A673 (cell line): ENCODE measurements at regions not wholly inside any gene's neighbourhood (a gene's known extent, or its start where the extent isn't known, plus 50 kb on each side); places are given as distances from the start of the nearest gene placed in this dataset.

Source experiments
- BruUV-seq: library from RNA; stranded (reverse); fragments of 400-500 nt; replicated peaks from 2 replicates; lab custom pipeline; 2021; lab: Mats Ljungman, UMichigan
- CTCF ChIA-PET: fragments of 300-600 bp; sonication (Branson Sonifier 250); formaldehyde crosslinking; loops from one replicate; lab custom pipeline; 2022; ENCODE audit warnings: antibody characterized with exemption; lab: Charles Lee
- POLR2A ChIA-PET: fragments of 300-600 bp; sonication (Branson Sonifier 250); formaldehyde crosslinking; loops from one replicate; lab custom pipeline; 2022; ENCODE audit warnings: antibody characterized with exemption; ENCODE audit not compliant: low non-redundant PET; lab: Charles Lee
- DNase-seq: peaks from one replicate; pipeline ENCODE4 v3.0.0-alpha.2; 2015; ENCODE audit warnings: low spot score
- H3K27ac ChIP-seq: fragments of 200-600 bp; sonication (generic); 2 replicates; pipeline ENCODE4 v1.5.1; 2016; ENCODE audit warnings: mixed run types, low read depth, mild to moderate bottlenecking, mixed read lengths, antibody characterized with exemption, low read length; ENCODE audit not compliant: poor library complexity, severe bottlenecking
- H3K27me3 ChIP-seq: fragments of 200-600 bp; sonication (generic); replicated peaks from 2 replicates; pipeline ENCODE4 v1.6.1; 2017; ENCODE audit warnings: mixed run types, low read depth, mild to moderate bottlenecking, mixed read lengths, antibody characterized with exemption, low read length; ENCODE audit not compliant: insufficient read depth, poor library complexity
- H3K36me3 ChIP-seq: fragments of 200-600 bp; sonication (generic); 2 replicates; pipeline ENCODE4 v1.6.1; 2016; ENCODE audit warnings: mixed run types, mild to moderate bottlenecking, mixed read lengths, antibody characterized with exemption, low read length; ENCODE audit not compliant: insufficient read depth, poor library complexity, severe bottlenecking
- H3K4me1 ChIP-seq: fragments of 200-600 bp; sonication (generic); 2 replicates; pipeline ENCODE4 v1.6.1; 2017; ENCODE audit warnings: mixed run types, mild to moderate bottlenecking, mixed read lengths, antibody characterized with exemption, low read length; ENCODE audit not compliant: insufficient read depth, poor library complexity, severe bottlenecking
- H3K4me3 ChIP-seq: fragments of 200-600 bp; sonication (generic); 2 replicates; pipeline ENCODE4 v1.5.1; 2016; ENCODE audit warnings: low read depth, mixed run types, mild to moderate bottlenecking, mixed read lengths, low read length; ENCODE audit not compliant: poor library complexity, severe bottlenecking
- H3K9me3 ChIP-seq: fragments of 200-600 bp; sonication (generic); 2 replicates; pipeline ENCODE4 v1.6.1; 2016; ENCODE audit warnings: mixed run types, low read depth, mild to moderate bottlenecking, mixed read lengths, antibody characterized with exemption, low read length; ENCODE audit not compliant: poor library complexity, severe bottlenecking
- EZH2 ChIP-seq: fragments of 200-600 bp; sonication (generic); IDR thresholded peaks from 2 replicates; pipeline ENCODE4 v1.6.1; 2017; ENCODE audit warnings: borderline replicate concordance, low read depth, mild to moderate bottlenecking, mixed read lengths, antibody characterized with exemption, low read length; ENCODE audit not compliant: poor library complexity, severe bottlenecking
- intact Hi-C: fragments of 100-400 bp; cut with micrococcal nuclease; formaldehyde crosslinking; loops from one replicate; pipeline ENCODE4 v1.10.0; 2022; ENCODE audit not compliant: unreplicated experiment
- TF ChIP-seq, protein P1 (sequence below): fragments of 300-800, 200-600 bp; sonication (generic); conservative IDR thresholded peaks from 2 replicates; pipeline ENCODE4 v1.5.1; 2017; ENCODE audit warnings: low read depth, mild to moderate bottlenecking, antibody characterized with exemption, low read length, moderate library complexity, mixed read lengths

- no peaks in the 10 kb centered on the region for H3K4me1 ChIP-seq
- intact Hi-C loops = no loop called here
Observed at GRCh38 chr14:99004112-99004511, 267.9 kb downstream of the BCL11B start.

GRCh38 chr14:99006276-99006675 lies 265.7 kb downstream of the BCL11B start:
- Histone ChIP-seq H3K36me3 (no peaks in the 10 kb centered on the region), H3K27ac (no peak overlapping the region), H3K9me3 (no peaks in the 10 kb centered on the region), H3K4me3 (no peak overlapping the region), H3K27me3 (no peaks in the 10 kb centered on the region), H3K4me1 (no peaks in the 10 kb centered on the region)
- intact Hi-C loops = no loop called here
- ChIA-PET POLR2A (no interaction called here), CTCF (no interaction called here)
- BruUV-seq = no TSS peak
- TF ChIP-seq EZH2 = no peak
- TF ChIP-seq, protein P1, sequence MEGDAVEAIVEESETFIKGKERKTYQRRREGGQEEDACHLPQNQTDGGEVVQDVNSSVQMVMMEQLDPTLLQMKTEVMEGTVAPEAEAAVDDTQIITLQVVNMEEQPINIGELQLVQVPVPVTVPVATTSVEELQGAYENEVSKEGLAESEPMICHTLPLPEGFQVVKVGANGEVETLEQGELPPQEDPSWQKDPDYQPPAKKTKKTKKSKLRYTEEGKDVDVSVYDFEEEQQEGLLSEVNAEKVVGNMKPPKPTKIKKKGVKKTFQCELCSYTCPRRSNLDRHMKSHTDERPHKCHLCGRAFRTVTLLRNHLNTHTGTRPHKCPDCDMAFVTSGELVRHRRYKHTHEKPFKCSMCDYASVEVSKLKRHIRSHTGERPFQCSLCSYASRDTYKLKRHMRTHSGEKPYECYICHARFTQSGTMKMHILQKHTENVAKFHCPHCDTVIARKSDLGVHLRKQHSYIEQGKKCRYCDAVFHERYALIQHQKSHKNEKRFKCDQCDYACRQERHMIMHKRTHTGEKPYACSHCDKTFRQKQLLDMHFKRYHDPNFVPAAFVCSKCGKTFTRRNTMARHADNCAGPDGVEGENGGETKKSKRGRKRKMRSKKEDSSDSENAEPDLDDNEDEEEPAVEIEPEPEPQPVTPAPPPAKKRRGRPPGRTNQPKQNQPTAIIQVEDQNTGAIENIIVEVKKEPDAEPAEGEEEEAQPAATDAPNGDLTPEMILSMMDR = no peak
- no peak for DNase-seq

More at GRCh38 chr14:99004112-99004511, 267.9 kb downstream of the BCL11B start:
- H3K27me3 ChIP-seq = no peaks in the 10 kb centered on the region
- H3K27ac ChIP-seq = no peak overlapping the region
- no peak for DNase-seq
- CTCF ChIA-PET = no interaction called here
- H3K36me3 ChIP-seq = no peaks in the 10 kb centered on the region
- TF ChIP-seq, protein P1 = no peak
- TF ChIP-seq EZH2 = no peak
- BruUV-seq = no TSS peak
- no peak overlapping the region for H3K4me3 ChIP-seq
- no peaks in the 10 kb centered on the region for H3K9me3 ChIP-seq
- POLR2A ChIA-PET = no interaction called here

DNA sequence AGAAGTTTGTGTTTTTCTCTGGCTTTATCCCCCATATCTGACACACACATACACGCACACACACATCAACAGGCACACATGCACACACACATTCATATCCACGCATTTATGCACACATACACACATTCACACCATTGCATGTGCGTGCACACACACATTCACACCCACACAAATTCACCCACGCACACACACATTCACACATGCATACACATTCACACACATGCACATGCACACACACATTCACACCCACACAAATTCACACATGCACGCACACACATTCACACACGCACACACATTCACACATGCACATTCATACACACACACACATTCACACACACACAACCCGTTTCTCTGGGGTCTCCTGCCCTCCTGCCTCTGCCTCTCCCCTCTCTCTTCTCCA lies 264.2 kb downstream of the BCL11B start:
- Histone ChIP-seq H3K4me3 (no peak overlapping the region), H3K9me3 (no peaks in the 10 kb centered on the region), H3K27ac (no peak overlapping the region), H3K27me3 (no peaks in the 10 kb centered on the region), H3K4me1 (no peaks in the 10 kb centered on the region), H3K36me3 (no peaks in the 10 kb centered on the region)
- ChIA-PET POLR2A (no interaction called here), CTCF (no interaction called here)
- DNase-seq = no peak
- TF ChIP-seq, protein P1 = no peak
- TF ChIP-seq EZH2 = no peak
- BruUV-seq = no TSS peak
- intact Hi-C loops = no loop called here
